ENCODE measurements at regions not wholly inside any gene's neighbourhood (a gene's known extent, or its start where the extent isn't known, plus 50 kb on each side); places are given as distances from the start of the nearest gene placed in this dataset.

DNA sequence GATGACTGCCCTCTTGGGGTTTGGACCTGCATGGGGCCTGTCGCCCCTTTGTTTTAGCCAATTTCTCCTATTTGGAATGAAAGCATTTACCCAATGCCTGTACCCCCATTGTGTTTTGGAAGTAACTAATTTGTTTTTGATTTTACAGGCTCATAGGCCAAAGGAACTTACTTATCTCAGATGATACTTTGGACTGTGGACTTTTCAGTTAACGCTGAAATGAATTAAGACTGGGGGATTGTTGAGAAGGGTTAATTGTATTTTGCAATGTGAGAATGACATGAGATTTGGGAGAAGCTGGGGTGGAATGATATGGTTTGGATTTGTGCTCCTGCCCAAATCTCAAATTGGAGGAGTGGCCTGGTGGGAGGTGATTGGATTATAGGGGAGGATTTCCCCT, 185.8 kb upstream of the PHYHIPL start:
- in situ Hi-C loops (cut with MboI; ENCODE audit: low pct_unique_long_range_greater_than_20kb, low sequenced_read_pairs), result no loop called here
- no peak for DNase-seq

DNA sequence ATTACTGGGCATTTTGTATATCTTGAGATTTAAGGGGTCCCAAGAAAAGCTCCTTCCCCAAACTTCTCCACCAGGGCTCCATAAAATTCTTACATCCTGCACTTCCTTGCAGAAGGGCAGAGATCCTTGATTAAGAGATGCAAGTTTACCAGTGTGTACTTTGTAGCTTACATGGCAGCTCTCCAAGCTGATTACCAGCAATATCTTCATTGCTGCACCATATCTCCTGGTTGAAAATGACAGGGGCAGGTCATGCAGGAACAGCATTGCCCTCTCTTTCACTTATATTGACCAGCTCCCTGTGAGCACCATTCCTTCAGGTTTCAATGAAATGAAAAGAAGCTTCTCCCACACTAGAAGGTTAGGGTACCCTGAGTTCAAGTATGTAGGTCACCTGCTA, 184.6 kb upstream of the PHYHIPL start:
- no peak for DNase-seq
- in situ Hi-C loops (cut with MboI; ENCODE audit: low pct_unique_long_range_greater_than_20kb, low sequenced_read_pairs), result no loop called here

DNA sequence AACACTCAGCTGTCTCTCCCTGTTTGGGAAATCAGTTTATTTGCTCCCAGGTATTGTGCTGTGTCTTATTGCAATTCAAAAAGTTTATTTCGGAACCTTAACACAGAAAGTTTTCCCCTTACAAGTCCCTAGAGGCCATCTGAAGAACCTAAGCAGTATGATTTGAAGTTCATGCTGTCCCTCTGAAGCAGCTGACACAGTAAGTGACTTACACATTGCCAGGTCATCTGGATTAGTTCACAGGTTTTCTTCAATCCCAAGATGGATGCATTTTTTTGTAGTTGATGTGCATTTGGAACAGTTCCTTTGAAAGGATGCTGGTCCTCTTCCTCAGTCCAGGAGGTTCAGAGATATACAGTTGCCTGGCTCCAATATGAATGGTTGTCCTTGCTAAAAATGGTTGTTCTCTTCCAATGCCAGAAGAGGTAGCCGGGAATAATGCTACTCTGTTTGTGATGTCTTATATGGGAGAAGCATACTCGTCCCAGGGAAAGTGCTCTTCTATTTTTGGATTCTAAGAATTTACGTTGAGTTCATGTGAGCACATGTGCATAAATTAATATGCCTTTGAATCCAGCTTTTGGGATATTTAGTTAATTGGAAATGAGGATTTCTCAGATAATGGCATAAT, 183.5 kb upstream of the PHYHIPL start:
- DNase-seq, result no peak
- in situ Hi-C loops (cut with MboI; ENCODE audit: low pct_unique_long_range_greater_than_20kb, low sequenced_read_pairs), result no loop called here

DNA sequence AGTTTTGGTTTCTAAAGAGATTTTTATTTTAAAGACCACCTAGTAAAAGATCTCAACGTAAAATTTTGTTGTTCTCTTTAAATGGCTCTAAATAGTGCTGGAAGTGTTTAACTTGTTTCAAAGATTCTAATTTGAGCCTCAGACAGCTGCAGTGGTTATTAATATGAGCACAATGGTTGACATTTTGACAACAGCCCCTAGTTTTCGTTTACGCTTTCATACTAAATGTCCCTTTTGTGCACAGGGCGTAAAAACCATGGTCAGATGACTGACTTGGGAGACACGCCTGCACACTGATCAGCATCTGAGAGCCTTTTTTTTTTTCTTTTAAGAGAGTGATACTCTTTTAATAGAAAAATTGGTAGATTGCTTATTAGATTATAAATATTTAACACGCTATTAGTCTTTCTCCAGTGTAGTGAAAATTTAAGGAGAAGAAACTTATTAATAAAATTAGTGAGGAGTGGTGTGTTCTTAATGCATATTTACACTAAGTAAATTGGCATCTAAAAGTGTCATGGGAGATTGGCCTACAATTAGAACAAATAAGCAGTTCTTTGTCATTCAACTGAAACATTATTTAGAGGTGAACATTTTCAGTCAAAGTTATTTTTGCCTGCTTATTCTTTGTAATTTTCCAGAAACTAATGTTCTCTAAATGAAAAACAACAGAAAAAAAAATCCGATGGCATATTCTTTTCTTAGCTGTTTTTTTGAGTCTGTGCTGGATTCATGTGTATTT, 182.8 kb upstream of the PHYHIPL start:
- DNase-seq, result no peak
- in situ Hi-C loops (cut with MboI; ENCODE audit: low pct_unique_long_range_greater_than_20kb, low sequenced_read_pairs), result no loop called here

DNA sequence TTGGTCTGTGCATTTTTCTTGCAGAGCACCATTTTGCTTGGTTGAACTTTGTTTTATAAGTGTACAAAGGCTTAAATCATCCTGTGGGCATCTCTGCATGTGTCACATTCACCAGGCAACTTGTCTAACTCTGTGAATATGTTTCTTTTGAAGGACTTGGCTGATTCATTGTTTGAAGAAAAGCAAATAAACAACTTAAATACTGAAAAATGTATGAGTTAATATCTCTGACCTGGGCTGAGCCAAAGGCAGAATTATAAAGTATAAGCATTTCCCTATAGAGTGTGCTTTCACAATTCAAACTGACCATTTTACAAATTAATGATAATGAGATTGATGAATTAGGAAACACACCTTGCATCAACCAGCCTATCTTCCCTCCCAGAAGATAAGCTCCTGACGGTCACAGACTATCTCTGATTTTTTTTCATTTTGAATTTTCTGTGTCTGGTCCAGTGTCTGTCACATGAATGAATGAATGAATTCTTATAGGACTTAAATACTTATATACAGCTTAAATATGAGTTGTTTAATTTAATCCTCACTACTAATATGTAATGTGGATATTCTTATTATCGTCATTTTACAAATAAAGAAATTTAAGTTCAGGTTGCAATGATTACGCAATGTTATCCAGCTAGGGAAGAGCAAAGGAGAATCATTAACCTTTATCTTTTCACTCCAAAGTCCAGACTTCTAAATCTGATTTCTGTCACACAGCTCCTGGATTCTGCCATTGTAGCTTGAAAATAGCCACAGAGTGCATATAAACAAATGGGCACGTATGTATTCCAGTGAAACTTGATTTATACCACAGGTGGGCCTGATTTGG, 182.0 kb upstream of the PHYHIPL start:
- in situ Hi-C loops (cut with MboI; ENCODE audit: low pct_unique_long_range_greater_than_20kb, low sequenced_read_pairs), result no loop called here
- no peak for DNase-seq

DNA sequence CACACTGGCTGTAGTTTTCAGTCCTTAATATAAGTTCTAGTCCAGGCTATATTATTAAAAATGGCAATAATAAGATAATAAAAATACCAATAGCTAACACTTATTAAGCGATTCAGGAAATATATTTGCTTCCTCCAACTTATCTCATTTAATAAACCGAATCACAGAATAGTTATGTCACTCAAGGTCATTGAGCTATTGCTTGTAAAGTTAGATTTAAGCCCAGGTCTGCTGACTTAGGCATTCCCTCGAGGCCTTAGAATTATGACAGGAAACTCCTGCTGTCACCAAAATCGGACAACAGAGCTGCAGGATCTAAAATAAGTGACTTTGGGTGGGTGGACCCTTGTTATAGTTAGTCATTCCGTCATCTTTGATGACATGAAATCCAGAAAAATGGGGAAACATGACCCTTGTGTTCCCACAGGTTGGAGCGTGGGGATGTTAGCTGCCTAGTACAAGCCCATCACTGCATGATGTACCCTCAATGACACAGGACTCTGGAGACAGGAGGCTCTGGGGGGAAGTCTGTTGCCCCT, 181.3 kb upstream of the PHYHIPL start:
- DNase-seq, result no peak
- in situ Hi-C loops (cut with MboI; ENCODE audit: low pct_unique_long_range_greater_than_20kb, low sequenced_read_pairs), result no loop called here

DNA sequence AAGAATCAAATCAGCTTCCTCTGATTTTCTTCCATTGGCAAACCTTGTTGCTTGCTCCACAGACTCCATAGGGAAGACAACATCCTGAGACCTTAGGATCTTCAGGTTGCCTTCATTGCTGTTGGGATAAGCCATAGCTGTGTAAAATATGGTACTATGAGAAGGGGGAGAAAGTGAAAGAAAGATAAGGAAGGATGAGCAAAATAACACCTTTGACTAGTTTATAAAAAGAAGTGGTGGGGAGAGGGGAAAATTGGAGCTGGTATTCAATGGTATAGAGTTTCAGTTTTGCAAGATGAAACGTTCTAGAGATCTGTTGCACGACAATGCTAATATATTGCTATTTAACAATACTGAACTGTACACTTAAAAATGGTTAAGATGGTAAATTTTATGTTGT, 180.4 kb upstream of the PHYHIPL start:
- no peak for DNase-seq
- in situ Hi-C loops (cut with MboI; ENCODE audit: low pct_unique_long_range_greater_than_20kb, low sequenced_read_pairs), result no loop called here

DNA sequence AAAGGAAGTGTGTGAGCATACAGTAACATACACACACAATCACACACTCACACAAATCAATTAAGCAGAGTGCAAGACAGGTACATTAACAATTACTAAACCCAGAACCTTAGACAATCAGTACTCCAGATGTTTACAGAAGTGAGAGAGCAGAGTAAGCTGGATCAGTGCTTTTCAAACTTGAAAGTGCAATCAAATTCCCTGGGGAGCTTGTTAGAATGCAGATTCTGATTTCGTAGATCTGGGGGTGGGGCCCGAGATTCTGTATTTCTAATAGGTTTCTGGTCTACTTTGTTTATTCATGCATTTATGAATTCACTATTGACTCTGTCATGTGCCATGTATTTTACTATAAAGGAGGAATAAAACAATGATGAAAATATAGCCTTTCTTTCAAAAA, 179.6 kb upstream of the PHYHIPL start:
- in situ Hi-C loops (cut with MboI; ENCODE audit: low pct_unique_long_range_greater_than_20kb, low sequenced_read_pairs), result no loop called here
- DNase-seq, result no peak

DNA sequence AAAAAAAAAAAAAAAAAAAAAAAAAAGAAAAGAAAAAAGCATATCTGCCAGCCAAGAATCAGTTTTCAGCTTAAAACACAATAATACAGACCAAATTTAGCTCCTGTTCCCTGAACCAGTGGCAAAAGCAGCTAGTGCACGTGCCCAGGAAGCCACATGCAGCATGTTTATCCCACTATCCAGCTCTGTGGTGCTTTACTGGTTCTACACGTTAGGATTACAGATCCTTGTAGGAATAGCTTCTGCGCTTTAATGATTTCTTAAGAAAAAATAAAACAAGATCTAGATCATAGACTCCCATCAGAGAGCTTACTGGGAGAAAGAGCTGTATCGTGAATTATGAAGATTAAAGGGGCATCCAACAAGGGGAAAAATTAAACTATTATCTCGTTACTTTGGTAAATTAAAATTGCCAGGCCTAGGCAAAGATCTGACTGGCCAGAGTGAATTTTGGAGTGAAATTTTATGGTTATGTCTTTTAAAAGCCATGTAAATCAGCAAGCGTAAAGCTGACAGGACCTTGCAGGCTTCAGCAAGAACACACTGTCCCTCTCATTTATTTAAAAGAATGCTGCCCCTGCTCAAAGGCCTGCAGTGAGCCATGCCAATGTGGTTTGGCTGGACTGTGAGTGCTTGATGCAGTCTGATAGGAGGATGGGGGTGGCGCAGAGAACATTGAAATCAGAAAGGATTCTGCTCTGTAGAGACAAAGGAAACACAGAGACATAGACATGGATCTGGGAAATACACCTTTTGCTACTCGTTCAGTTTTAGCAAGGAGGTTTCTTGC, 177.3 kb upstream of the PHYHIPL start:
- in situ Hi-C loops (cut with MboI; ENCODE audit: low pct_unique_long_range_greater_than_20kb, low sequenced_read_pairs), result no loop called here

DNA sequence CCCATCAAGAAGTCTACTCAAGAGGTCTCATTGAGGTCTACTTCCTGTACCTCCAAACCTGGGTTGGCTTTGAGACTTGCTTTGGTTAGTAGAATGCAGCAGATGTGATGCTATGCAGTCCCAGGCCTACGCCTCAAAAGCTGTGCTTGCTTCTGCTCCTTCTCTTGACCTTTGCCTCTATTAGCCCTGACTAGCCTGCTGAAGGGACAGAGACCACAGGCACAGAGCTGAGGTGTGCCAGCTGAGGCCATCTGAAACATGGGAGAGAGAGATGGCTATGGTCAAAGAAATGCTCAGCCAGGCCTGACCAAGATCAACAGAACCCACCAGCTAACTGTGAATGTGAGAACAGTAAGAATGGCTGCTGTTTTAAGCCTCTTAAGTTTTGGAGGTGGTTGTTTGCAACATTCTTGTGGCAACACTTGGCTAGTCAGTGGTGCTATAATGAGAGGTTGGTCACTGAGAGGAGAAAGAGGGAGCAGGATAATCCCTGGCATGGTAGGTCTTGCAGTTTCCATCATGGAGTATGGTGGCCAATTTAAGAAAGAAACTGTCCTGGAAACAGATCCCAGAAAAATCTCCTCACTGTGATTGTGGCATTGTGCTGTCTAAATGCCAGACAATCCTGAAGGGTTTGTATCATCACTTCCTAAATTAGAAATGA, 176.1 kb upstream of the PHYHIPL start:
- DNase-seq, result no peak
- in situ Hi-C loops (cut with MboI; ENCODE audit: low pct_unique_long_range_greater_than_20kb, low sequenced_read_pairs), result no loop called here

More for the DNA sequence above, 177.3 kb upstream of the PHYHIPL start:
- DNase-seq, result no peak

DNA sequence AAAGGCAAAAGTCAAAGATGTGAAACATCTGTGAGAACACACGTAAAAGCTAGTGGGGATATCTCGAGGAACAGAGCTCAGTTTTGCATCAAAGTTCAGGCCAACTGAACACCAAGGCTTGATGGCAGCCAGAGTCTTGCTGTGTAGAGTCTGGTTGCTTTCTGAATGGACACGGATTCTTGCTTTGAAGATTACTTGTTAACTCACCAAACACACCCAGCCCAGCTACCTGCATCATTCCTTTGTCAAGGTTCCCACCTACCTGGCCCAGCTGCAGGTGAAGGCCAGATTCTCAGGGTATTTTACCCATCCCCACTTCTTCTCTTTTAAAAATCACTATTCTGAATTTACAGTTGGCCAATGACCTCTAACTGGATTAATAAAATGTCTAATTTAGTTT, 174.4 kb upstream of the PHYHIPL start:
- DNase-seq, result no peak
- in situ Hi-C loops (cut with MboI; ENCODE audit: low pct_unique_long_range_greater_than_20kb, low sequenced_read_pairs), result no loop called here

DNA sequence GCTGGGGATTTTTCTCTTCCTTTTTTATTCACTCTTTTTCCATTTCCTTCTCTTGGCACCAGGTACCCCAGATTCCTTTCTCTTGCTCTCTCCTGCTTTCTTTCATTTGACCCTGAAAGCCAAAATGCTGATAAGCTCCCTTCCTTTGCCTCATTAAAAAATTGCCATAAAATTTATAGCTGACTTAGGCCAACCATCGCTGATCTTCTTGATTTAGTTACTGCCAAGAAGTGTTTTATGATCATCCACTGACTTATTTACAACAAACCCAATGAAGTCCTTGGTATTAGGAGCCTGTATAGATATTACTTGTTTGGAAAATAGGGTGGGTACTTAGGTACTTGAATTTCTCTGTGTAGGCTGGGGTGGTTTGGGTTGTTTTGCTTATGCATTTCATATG, 173.2 kb upstream of the PHYHIPL start:
- no peak for DNase-seq
- in situ Hi-C loops (cut with MboI; ENCODE audit: low pct_unique_long_range_greater_than_20kb, low sequenced_read_pairs), result no loop called here

DNA sequence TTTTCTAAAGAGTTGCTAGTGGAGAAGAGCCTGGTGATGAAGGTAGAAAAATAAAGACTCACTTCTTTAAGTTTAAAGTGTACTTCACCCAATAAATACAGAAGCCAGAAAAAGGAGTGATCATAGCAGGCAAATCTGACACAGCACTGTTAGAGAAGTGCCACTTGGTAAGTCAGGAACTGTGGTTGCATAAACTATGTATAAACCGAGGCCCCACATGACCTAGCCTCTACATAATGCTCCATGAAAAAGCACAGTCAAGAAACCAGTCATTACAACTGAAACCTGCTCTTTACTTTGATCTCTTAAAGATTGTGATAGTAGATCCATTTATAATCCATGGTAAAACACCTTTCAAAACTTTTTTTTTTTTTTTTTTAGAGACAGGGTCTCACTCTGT, 172.1 kb upstream of the PHYHIPL start:
- no peak for DNase-seq
- in situ Hi-C loops (cut with MboI; ENCODE audit: low pct_unique_long_range_greater_than_20kb, low sequenced_read_pairs), result no loop called here

DNA sequence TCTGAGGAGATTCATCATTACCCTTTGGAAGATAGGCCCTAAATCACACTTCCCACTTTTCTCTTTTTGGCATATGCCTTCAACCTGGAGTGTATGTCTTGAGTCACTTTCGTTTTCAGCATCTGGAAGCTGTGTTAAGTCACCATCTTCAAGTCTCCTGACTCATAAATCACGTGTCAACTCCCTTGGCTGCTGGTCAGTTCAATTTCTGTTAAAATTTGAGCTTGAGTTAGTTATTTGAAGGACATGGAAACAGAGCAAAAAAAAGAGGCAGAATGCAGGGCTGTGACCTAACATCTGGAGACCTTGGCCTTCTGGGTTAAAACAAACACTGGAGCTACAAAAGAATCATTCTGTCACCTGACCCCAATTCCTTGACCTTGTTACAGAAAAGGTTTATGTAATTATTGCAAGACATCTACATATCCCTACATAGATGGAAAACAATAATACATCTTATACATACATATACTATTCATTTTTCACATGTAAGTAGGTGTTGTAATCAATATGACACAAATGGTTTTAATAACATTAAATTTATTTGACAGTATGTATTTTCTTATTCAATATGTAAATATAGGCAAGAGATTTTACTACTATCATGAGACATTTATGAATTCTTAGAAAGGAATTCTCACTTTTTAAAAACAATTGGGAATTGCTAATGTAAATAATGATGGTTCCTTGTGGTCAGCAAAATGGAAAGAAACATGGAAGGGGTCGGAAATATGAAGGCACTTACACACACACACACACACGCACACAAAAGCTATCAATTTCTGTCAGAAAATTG, 169.7 kb upstream of the PHYHIPL start:
- in situ Hi-C loops (cut with MboI; ENCODE audit: low pct_unique_long_range_greater_than_20kb, low sequenced_read_pairs), result no loop called here
- DNase-seq, result no peak

DNA sequence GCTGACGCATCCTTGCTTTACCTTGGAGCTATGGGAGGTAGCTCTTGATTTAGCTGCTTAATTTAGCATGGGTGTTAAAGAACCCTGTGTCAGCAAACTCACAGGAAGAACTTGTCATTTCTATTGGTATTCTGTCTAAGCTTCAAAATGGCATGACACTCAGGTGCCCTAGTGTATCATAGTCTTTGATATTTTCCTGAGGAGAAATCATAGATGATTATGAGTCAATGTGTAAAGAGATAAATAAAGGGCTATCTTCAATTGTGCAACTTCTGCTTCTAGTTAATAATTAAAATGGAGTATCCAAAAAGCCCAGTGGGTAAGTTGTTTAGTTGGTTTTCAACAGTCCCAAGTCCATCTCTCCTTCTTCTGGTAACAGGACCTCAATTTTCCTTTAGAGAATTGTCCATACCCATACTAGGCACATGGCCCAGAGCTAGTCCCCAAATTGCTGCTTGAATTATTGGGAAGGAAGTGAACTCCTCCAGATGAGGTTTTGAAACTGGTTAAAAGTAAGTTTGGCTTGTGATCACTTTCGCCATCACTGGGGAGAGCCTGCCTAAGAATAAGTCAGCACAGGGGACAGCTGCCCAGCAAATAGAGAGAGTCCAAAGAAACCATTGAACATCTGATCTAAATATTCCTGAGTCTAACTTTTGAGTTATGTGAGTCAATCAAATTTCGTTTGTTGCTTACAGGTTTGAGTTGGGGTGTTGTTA, 169.0 kb upstream of the PHYHIPL start:
- in situ Hi-C loops (cut with MboI; ENCODE audit: low pct_unique_long_range_greater_than_20kb, low sequenced_read_pairs), result no loop called here
- no peak for DNase-seq

DNA sequence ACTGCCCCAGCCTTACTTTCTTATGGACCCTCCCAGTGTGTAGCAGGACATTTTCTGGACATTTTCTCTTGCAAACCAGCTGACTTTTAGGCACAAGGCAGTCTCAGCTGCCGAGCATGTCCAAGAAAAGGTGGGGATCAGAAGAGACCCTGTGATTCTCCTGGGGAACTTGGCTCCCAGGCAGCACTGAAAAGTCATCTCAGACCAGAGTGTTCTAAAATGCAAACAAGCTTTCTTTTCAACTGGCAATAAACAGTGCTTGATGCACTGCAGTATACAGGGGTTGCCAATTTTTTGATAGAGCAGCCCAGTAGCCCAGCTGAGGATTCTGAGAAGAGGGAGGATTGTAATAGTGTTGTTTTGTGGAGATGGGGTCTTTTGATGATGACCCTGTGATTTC, 168.0 kb upstream of the PHYHIPL start:
- in situ Hi-C loops (cut with MboI; ENCODE audit: low pct_unique_long_range_greater_than_20kb, low sequenced_read_pairs), result no loop called here
- DNase-seq, result no peak

DNA sequence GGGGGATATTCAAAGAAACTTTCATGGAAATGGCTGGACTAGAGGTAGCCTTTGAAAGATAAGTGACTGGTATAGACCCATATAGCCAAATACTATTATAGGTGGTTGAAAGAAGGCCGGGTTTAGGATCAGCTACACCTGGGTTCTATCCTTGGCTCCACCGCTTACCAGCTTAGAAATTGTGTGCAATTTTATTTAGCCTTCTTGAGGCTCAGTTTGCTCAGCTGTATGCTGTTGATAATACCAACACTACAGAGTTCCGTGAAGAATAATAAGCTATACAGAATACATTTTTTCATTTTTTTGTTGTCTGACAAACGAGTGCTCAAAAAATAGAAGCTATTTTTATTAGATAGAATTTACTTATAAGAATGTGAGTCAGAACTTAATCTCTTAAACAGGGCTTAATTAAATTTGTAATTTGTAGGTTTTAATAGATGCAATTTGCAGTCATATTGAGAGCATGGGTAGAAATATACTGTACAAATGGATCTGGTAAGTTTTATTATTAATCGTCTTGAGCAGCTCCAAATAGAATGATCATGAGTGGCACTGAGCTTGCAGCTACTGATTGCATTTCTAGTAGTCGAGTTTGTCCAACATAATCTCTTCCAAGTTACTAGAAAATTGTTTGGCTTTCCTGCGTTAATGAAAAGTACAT, 164.3 kb upstream of the PHYHIPL start:
- in situ Hi-C loops (cut with MboI; ENCODE audit: low pct_unique_long_range_greater_than_20kb, low sequenced_read_pairs), result no loop called here
- no peak for DNase-seq

Data from KBM-7 (cell line).